GM10266 (cell line): ENCODE measurements at regions not wholly inside any gene's neighbourhood (a gene's known extent, or its start where the extent isn't known, plus 50 kb on each side); places are given as distances from the start of the nearest gene placed in this dataset.

Experiments
- DNase-seq: peaks from one replicate; pipeline ENCODE4 v3.0.0; 2012; ENCODE audit errors: extremely low spot score
- CTCF ChIP-seq: IDR thresholded peaks from 2 replicates; pipeline ENCODE4 v1.5.1; 2012; ENCODE audit warnings: mild to moderate bottlenecking, low read depth; ENCODE audit not compliant: control insufficient read depth, insufficient read depth; ENCODE audit errors: missing control alignments

- TF ChIP-seq CTCF, result no peak
- no peak for DNase-seq
These were observed 98.6 kb downstream of the TNFAIP2 start for GRCh38 chr14:103221781-103222358.

- TF ChIP-seq CTCF, result no peak
- peak; percentile 8 for DNase-seq
These were observed 100.6 kb downstream of the TNFAIP2 start for GRCh38 chr14:103223818-103224352.

- no peak for TF ChIP-seq CTCF
- no peak for DNase-seq
These were observed 101.8 kb downstream of the TNFAIP2 start for GRCh38 chr14:103225062-103225461.

- TF ChIP-seq CTCF, result no peak
- DNase-seq, result no peak
These were observed 102.2 kb downstream of the TNFAIP2 start for GRCh38 chr14:103225476-103225875.

GRCh38 chr14:103227094-103227768 is 104.0 kb downstream of the TNFAIP2 start:
- DNase-seq, result no peak
- TF ChIP-seq CTCF, result no peak

GRCh38 chr14:103228076-103228806 is 105.0 kb downstream of the TNFAIP2 start:
- DNase-seq, result no peak
- TF ChIP-seq CTCF, result no peak

GRCh38 chr14:103228866-103229265 is 105.2 kb upstream of the EIF5 start:
- no peak for DNase-seq
- no peak for TF ChIP-seq CTCF
